ENCODE measurements at regions not wholly inside any gene's neighbourhood (a gene's known extent, or its start where the extent isn't known, plus 50 kb on each side); places are given as distances from the start of the nearest gene placed in this dataset.
"Not testable (repeated sequence)": the region's sequence is repeated elsewhere in the genome, so short reads cannot be mapped to it uniquely, and the experiment has no call there.

DNA sequence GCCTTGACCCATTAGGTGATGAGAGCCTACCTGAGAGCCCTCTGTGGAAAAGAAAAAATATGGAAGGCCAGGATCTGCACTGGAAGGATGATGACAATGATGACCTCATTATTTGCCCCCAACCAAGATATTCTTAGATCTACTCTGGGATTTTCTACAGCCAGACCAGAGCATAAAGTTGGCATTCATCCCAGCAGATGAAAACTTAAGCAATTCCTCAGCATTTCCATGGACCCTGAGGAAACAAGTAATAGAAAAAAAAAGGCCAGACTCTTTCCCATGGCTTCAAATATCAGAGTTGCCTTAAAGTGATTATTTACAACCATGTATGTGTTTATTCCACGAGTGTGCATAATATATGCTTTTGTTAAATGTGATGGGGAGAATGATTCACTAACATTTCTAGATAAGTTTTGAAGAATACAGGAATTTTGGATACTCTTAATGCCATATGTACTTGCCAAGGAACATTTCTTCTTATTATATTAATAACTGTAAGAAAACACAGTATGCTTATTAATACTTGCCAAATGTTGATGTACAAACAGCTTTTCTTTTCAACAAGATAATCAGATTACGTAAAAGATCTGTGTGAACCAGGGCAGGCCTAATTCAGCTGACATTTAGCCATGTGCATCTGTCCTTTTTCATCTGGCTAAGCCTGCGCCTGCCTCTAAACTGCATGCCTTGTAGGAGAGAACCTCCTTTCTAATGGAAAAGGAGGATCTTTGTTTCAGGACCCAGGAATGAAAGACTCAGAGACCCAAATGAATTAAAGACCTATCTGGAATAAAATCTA is 94.8 kb downstream of the ARRDC3 start:
- H3K4me3 ChIP-seq (ENCODE audit: low read depth, poor library complexity, severe bottlenecking) = no peak overlapping the region
- 49 to 54% methylated on average over 3 of the region's 3 CpGs for WGBS, 2 donors
- intact Hi-C loops (cut with DNase I; ENCODE audit: low total_unique reads) = loop anchor here (10.0 kb wide), 1 partner anchor 96 kb away; the partner anchor contains the start of gene ARRDC3
- no peak for DNase-seq (ENCODE audit: low spot score in 2 of 2)
- TF ChIP-seq POLR2A (IDR thresholded peaks at IDR 0.05) = no peak
- TF ChIP-seq, protein P1, sequence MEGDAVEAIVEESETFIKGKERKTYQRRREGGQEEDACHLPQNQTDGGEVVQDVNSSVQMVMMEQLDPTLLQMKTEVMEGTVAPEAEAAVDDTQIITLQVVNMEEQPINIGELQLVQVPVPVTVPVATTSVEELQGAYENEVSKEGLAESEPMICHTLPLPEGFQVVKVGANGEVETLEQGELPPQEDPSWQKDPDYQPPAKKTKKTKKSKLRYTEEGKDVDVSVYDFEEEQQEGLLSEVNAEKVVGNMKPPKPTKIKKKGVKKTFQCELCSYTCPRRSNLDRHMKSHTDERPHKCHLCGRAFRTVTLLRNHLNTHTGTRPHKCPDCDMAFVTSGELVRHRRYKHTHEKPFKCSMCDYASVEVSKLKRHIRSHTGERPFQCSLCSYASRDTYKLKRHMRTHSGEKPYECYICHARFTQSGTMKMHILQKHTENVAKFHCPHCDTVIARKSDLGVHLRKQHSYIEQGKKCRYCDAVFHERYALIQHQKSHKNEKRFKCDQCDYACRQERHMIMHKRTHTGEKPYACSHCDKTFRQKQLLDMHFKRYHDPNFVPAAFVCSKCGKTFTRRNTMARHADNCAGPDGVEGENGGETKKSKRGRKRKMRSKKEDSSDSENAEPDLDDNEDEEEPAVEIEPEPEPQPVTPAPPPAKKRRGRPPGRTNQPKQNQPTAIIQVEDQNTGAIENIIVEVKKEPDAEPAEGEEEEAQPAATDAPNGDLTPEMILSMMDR (IDR thresholded peaks at IDR 0.05) = no peak

DNA sequence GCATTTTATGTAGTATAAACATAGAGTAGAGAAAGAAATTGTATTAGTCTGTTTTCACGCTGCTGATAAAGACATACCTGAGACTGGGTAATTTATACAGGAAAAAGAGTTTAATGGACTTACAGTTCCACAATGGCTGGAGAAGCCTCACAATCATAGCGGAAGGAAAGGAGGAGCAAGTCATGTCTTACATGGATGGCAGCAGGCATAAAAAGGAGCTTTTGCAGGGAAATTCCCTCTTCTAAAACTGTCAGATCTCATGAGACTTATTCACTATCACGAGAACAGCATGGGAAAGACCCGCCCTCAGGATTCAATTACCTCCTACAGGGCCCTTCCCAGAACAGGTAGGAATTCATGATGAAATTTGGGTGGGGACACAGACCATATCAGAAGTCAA is 98.1 kb downstream of the ARRDC3 start:
- intact Hi-C loops (cut with DNase I; ENCODE audit: low total_unique reads) = loop anchor here (10.0 kb wide), 1 partner anchor 100 kb away; the partner anchor contains the start of gene ARRDC3
- H3K4me3 ChIP-seq (ENCODE audit: low read depth, poor library complexity, severe bottlenecking); DNase-seq (ENCODE audit: low spot score in 2 of 2): not testable (repeated sequence)
- WGBS, 2 donors = 89 to 94% methylated on average over 4 of the region's 4 CpGs

DNA sequence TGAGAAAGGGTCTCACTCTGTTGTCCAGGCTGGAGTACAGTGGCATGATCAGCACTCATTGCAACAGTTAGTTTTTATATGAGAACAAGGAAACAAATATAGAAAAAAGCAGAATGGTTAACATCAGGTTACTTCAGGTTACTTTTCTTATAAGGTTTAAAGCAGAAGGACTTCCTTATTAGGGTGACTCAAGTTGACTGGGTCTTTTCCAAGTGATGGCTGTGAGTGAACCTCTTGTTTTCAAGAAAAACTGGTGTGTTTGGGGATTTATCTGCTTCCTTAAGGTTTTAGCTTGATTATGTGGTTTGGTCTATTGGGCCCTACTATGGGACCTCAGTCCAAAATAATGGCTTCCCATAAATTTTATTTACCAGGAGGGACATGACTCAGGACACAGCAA is 99.2 kb downstream of the ARRDC3 start:
- TF ChIP-seq POLR2A (IDR thresholded peaks at IDR 0.05) = no peak
- TF ChIP-seq, protein P1 (IDR thresholded peaks at IDR 0.05) = no peak
- H3K4me3 ChIP-seq (ENCODE audit: low read depth, poor library complexity, severe bottlenecking) = no peak overlapping the region
- no peak for DNase-seq (ENCODE audit: low spot score in 2 of 2)
- intact Hi-C loops (cut with DNase I; ENCODE audit: low total_unique reads) = loop anchor here (10.0 kb wide), 1 partner anchor 101 kb away; the partner anchor contains the start of gene ARRDC3

DNA sequence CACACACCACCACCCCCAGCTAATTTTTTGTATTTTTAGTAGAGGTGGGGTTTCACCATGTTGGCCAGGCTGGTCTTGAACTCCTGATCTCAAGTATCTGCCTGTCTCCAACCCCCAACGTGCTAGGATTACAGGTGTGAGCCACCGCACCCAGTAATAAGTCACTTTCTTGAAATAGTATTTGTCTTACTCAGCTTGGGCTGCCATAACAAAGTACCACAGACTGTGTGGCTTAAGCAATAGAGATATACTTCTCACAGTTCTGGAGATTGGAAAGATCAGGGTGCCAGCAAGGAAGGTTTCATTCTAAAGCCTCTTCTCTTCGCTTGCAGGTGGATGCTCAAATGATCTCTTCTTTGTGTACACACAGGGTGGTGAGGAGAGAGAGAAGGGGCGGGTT is 99.8 kb downstream of the ARRDC3 start:
- no peak for DNase-seq (ENCODE audit: low spot score in 2 of 2)
- intact Hi-C loops (cut with DNase I; ENCODE audit: low total_unique reads) = loop anchor here (10.0 kb wide), 1 partner anchor 101 kb away; the partner anchor contains the start of gene ARRDC3
- WGBS, 2 donors = 72 to 84% methylated on average over 4 of the region's 4 CpGs

DNA sequence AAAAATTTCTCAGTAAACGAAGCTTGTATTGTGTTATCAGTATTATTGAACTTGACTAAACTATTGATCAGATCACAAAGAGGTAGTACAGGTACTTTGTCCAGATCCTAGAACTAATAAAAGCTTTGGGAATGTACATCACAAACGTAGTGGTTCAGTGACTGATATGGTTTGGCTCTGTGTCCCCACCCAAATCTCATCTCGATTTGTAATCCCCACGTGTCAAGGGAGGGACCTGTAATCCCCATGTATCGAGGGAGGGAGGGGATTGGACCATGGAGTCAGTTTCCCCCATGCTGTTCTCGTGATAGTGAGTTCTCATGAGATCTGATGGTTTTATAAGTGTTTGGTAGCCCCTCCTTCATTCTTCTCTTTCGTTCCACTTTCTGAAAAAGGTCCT is 100.9 kb downstream of the ARRDC3 start:
- TF ChIP-seq POLR2A (IDR thresholded peaks at IDR 0.05) = no peak
- TF ChIP-seq, protein P1 (IDR thresholded peaks at IDR 0.05) = no peak
- WGBS, 2 donors = 92 to 97% methylated on average over 7 of the region's 7 CpGs
- intact Hi-C loops (cut with DNase I; ENCODE audit: low total_unique reads) = loop anchor here (10.0 kb wide), 1 partner anchor 103 kb away; the partner anchor contains the start of gene ARRDC3
- DNase-seq (ENCODE audit: low spot score in 2 of 2) = no peak
- H3K4me3 ChIP-seq (ENCODE audit: low read depth, poor library complexity, severe bottlenecking) = no peak overlapping the region

More for the DNA sequence above, 99.8 kb downstream of the ARRDC3 start:
- no peak overlapping the region for H3K4me3 ChIP-seq (ENCODE audit: low read depth, poor library complexity, severe bottlenecking)
- TF ChIP-seq POLR2A (IDR thresholded peaks at IDR 0.05) = no peak
- TF ChIP-seq, protein P1 (IDR thresholded peaks at IDR 0.05) = no peak

DNA sequence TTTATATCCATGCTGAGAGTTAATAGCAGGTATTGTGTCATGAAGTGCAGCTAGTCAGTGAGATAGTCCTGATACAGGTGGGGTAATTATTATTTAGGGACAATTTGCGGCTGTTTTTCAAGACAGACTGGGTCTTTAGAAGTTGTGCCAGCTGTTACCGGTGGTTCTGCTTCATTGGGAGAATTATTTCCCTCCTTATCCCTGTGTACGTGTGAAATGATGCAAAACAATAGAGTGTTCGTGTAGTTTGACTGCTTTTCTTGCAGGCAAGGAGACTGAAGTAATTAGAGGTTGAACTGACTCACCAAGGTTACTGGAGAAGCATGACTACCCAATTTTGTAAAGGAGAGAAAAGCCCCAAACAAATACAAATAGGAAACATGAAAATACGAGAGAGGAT is 101.7 kb downstream of the ARRDC3 start:
- intact Hi-C loops (cut with DNase I; ENCODE audit: low total_unique reads) = loop anchor here (10.0 kb wide), 1 partner anchor 103 kb away; the partner anchor contains the start of gene ARRDC3
- 26 to 30% methylated on average over 5 of the region's 5 CpGs for WGBS, 2 donors
- no peak for DNase-seq (ENCODE audit: low spot score in 2 of 2)
- TF ChIP-seq, protein P1 (IDR thresholded peaks at IDR 0.05) = no peak
- TF ChIP-seq POLR2A (IDR thresholded peaks at IDR 0.05) = no peak
- no peak overlapping the region for H3K4me3 ChIP-seq (ENCODE audit: low read depth, poor library complexity, severe bottlenecking)
